ENCODE measurements at regions not wholly inside any gene's neighbourhood (a gene's known extent, or its start where the extent isn't known, plus 50 kb on each side); places are given as distances from the start of the nearest gene placed in this dataset.

DNA sequence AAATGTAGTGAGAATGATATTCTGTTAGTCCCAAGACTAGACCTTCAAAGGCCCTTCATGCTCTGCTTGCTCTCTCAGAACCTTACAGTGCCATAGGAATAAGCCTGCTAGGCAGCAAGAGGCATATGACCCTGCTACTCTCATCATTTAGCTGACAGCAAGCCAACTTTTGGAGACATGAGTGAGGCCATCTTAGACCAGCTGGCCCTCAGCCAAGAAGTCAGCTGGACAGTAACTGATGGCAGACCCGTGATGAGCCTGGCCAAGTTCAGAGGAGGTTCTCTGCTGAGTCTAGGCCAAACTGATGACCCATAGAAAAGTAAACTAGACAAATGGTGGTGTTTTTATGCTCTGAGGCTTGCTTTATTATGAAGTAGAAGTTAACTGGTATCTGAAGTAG is 82.6 kb downstream of the C18orf54 start:
- no peak for ATAC-seq (ENCODE audit: insufficient read depth, low FRiP score)
- no peak overlapping the region for H3K9ac ChIP-seq (ENCODE audit: insufficient read depth in 1 of 2, low read length in 2 of 2)
- no peaks in the 10 kb centered on the region for H3K4me1 ChIP-seq (ENCODE audit: control insufficient read depth in 5 of 5, insufficient read depth in 5 of 5, low read length in 5 of 5)
- peak in 2 of 3 donors; percentile 20 to 32 for DNase-seq
- H3K36me3 ChIP-seq (ENCODE audit: control insufficient read depth in 4 of 4, insufficient read depth in 4 of 4, low read length in 4 of 4): no peaks in the 10 kb centered on the region
- no peaks in the 10 kb centered on the region for H3K9me3 ChIP-seq (ENCODE audit: control insufficient read depth in 4 of 4, insufficient read depth in 3 of 4, low read length in 3 of 4)
- TF ChIP-seq, protein P1, sequence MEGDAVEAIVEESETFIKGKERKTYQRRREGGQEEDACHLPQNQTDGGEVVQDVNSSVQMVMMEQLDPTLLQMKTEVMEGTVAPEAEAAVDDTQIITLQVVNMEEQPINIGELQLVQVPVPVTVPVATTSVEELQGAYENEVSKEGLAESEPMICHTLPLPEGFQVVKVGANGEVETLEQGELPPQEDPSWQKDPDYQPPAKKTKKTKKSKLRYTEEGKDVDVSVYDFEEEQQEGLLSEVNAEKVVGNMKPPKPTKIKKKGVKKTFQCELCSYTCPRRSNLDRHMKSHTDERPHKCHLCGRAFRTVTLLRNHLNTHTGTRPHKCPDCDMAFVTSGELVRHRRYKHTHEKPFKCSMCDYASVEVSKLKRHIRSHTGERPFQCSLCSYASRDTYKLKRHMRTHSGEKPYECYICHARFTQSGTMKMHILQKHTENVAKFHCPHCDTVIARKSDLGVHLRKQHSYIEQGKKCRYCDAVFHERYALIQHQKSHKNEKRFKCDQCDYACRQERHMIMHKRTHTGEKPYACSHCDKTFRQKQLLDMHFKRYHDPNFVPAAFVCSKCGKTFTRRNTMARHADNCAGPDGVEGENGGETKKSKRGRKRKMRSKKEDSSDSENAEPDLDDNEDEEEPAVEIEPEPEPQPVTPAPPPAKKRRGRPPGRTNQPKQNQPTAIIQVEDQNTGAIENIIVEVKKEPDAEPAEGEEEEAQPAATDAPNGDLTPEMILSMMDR (IDR thresholded peaks at IDR 0.05; ENCODE audit: control extremely low read depth, extremely low read depth): no peak
- 45 to 74% methylated on average over 1 of the region's 1 CpG for whole genome bisulfite sequencing, 2 donors
- H3K27me3 ChIP-seq (ENCODE audit: control insufficient read depth in 3 of 3, insufficient read depth in 3 of 3, low read length in 2 of 3): peaks cover 0 to 17% (median 0%) of the 10 kb centered on the region in 3 donors
- H3K4me3 ChIP-seq: no peak overlapping the region
- H3K27ac ChIP-seq (ENCODE audit: low read depth in 1 of 2, low read length in 1 of 2): no peak overlapping the region

DNA sequence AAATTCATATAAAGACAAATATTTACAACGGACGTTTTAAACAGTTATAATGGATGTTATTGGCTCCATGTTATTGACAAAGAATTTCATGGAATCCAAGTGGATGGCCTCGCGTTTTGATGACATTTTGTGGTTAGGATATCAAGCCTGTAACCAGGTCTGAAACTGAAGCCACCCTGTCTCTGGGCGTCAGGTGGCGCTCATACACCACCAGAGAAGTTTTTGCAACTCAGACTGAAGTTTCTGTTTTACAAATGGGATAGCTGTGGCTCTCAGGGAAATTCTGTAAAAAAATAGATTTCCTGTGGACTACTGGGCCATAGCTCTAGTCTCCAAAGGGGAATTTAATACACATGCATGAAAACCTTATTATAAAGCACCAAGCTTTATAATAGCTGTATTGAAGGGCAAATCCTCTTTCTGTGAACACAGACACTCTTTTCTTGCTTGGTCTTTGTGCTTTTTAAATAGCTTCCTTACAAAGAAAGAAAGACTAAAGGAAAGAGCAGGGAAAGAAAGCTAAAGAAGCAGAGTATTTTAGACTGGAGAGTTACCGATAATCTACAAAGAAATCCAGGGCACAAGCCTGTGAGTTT is 86.7 kb downstream of the C18orf54 start:
- TF ChIP-seq, protein P1 (IDR thresholded peaks at IDR 0.05; ENCODE audit: control extremely low read depth, extremely low read depth): peak; percentile 13
- Histone ChIP-seq H3K4me3 (no peak overlapping the region), H3K36me3 (ENCODE audit: control insufficient read depth in 4 of 4, insufficient read depth in 4 of 4, low read length in 4 of 4) (no peaks in the 10 kb centered on the region), H3K27me3 (ENCODE audit: control insufficient read depth in 3 of 3, insufficient read depth in 3 of 3, low read length in 2 of 3) (peaks cover 0 to 15% (median 0%) of the 10 kb centered on the region in 3 donors), H3K27ac (ENCODE audit: low read depth in 1 of 2, low read length in 1 of 2) (no peak overlapping the region), H3K9me3 (ENCODE audit: control insufficient read depth in 4 of 4, insufficient read depth in 3 of 4, low read length in 3 of 4) (no peaks in the 10 kb centered on the region), H3K9ac (ENCODE audit: insufficient read depth in 1 of 2, low read length in 2 of 2) (no peak overlapping the region), H3K4me1 (ENCODE audit: control insufficient read depth in 5 of 5, insufficient read depth in 5 of 5, low read length in 5 of 5) (no peaks in the 10 kb centered on the region)
- 15 to 21% methylated on average over 7 of the region's 7 CpGs for WGBS, 2 donors
- DNase-seq (peak; percentile 78 to 87 (median 83)), ATAC-seq (ENCODE audit: insufficient read depth, low FRiP score) (peak; percentile 53)

DNA sequence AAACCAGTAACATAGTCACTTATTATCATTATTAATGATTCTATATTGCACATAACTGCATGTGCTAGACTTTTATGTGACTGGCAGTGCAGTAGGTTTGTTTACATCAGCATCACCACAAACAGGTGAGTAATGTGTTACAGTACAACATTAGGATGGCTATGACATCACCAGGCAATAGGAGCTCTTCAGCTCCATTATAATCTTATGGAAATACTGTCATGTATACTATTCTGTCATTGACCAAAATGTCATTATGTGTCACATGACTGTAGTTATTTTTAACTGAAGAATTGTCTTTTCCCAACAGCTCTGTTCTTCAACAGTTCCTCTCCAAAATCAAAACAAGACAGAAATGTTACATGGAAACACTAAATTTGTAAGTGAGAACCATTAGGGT is 96.3 kb downstream of the C18orf54 start:
- H3K4me3 ChIP-seq: no peak overlapping the region
- H3K36me3 ChIP-seq (ENCODE audit: control insufficient read depth in 4 of 4, insufficient read depth in 4 of 4, low read length in 4 of 4): no peaks in the 10 kb centered on the region
- H3K9me3 ChIP-seq (ENCODE audit: control insufficient read depth in 4 of 4, insufficient read depth in 3 of 4, low read length in 3 of 4): no peaks in the 10 kb centered on the region
- no peak overlapping the region for H3K9ac ChIP-seq (ENCODE audit: insufficient read depth in 1 of 2, low read length in 2 of 2)
- ATAC-seq (ENCODE audit: insufficient read depth, low FRiP score) (no peak), DNase-seq (no peak)
- no peaks in the 10 kb centered on the region for H3K27me3 ChIP-seq (ENCODE audit: control insufficient read depth in 3 of 3, insufficient read depth in 3 of 3, low read length in 2 of 3)
- no peak overlapping the region for H3K27ac ChIP-seq (ENCODE audit: low read depth in 1 of 2, low read length in 1 of 2)
- H3K4me1 ChIP-seq (ENCODE audit: control insufficient read depth in 5 of 5, insufficient read depth in 5 of 5, low read length in 5 of 5): no peaks in the 10 kb centered on the region
- TF ChIP-seq, protein P1 (IDR thresholded peaks at IDR 0.05; ENCODE audit: control extremely low read depth, extremely low read depth): no peak

DNA sequence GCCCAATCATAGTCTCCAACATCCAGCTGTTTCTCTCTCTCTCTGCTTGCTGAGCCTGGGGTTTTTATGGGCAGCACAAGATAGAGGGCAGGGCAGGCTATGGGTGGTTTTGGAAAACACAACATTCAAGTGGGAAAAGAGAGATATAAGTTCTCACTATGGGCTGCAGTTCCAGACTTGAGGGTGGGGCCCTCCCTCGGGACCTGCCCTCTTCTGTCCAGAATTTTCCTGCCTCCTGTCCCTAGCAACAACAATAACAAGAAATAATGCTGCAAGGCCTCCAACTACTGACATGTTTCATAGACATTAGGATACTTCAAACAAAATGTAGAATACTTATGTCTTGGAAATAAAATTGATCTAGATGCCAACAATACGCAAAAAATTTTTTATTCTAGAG is 107.8 kb downstream of the C18orf54 start:
- TF ChIP-seq, protein P1 (IDR thresholded peaks at IDR 0.05; ENCODE audit: control extremely low read depth, extremely low read depth): no peak
- no peak overlapping the region for H3K9ac ChIP-seq (ENCODE audit: insufficient read depth in 1 of 2, low read length in 2 of 2)
- H3K9me3 ChIP-seq (ENCODE audit: control insufficient read depth in 4 of 4, insufficient read depth in 3 of 4, low read length in 3 of 4): peaks cover 0 to 6% (median 0%) of the 10 kb centered on the region in 4 donors
- H3K27me3 ChIP-seq (ENCODE audit: control insufficient read depth in 3 of 3, insufficient read depth in 3 of 3, low read length in 2 of 3): no peaks in the 10 kb centered on the region
- H3K27ac ChIP-seq (ENCODE audit: low read depth in 1 of 2, low read length in 1 of 2): no peak overlapping the region
- DNase-seq: no peak
- H3K4me3 ChIP-seq: no peak overlapping the region
- H3K36me3 ChIP-seq (ENCODE audit: control insufficient read depth in 4 of 4, insufficient read depth in 4 of 4, low read length in 4 of 4): no peaks in the 10 kb centered on the region
- WGBS, 2 donors: 69 to 88% methylated on average over 2 of the region's 2 CpGs
- ATAC-seq (ENCODE audit: insufficient read depth, low FRiP score): no peak
- no peaks in the 10 kb centered on the region for H3K4me1 ChIP-seq (ENCODE audit: control insufficient read depth in 5 of 5, insufficient read depth in 5 of 5, low read length in 5 of 5)
